Heart right ventricle (tissue), 16 donors: ENCODE measurements at regions not wholly inside any gene's neighbourhood (a gene's known extent, or its start where the extent isn't known, plus 50 kb on each side); places are given as distances from the start of the nearest gene placed in this dataset.
A peak's percentile ranks its signal among the peaks of the same experiment; 100 is the strongest.
"Not testable (repeated sequence)": the region's sequence is repeated elsewhere in the genome, so short reads cannot be mapped to it uniquely, and the experiment has no call there.

Source experiments
- ATAC-seq, 8 donors: fragments of 200-7000 bp; cut with Tn5 transposase; one replicate each; pipeline ENCODE4 v1.9.1; 2020; ENCODE audit warnings: mild to moderate bottlenecking in 8 of 8, moderate library complexity in 8 of 8, moderate number of reproducible peaks in 1 of 8
- DNase-seq, 2 donors: peaks; one replicate each; pipeline ENCODE4 v3.0.0-alpha.2; 2020
- H3K27ac ChIP-seq, 10 donors: fragments of 200-600 bp; sonication (generic) in 2 of 10; one replicate each; pipeline versions ENCODE4 v1.5.0 to v1.8.0; 2020 to 2022; ENCODE audit warnings: mild to moderate bottlenecking in 3 of 10
- H3K27me3 ChIP-seq, 7 donors: fragments of 200-600 bp; one replicate each; pipeline ENCODE4 v1.8.0; 2021 to 2022; ENCODE audit warnings: mild to moderate bottlenecking in 2 of 7
- H3K36me3 ChIP-seq, 9 donors: fragments of 200-600 bp; sonication (generic) in 1 of 9; one replicate each; pipeline versions ENCODE4 v1.5.0 to v1.8.0; 2020 to 2022; ENCODE audit warnings: mild to moderate bottlenecking in 2 of 9
- H3K4me1 ChIP-seq, 9 donors: fragments of 200-600 bp; sonication (generic) in 1 of 9; one replicate each; pipeline versions ENCODE4 v1.5.0 to v1.8.0; 2020 to 2022; ENCODE audit warnings: mild to moderate bottlenecking in 4 of 9
- H3K4me3 ChIP-seq, 10 donors: fragments of 200-600 bp; sonication (generic) in 2 of 10; one replicate each; pipeline versions ENCODE4 v1.5.0 to v1.8.0; 2020 to 2022; ENCODE audit warnings: mild to moderate bottlenecking in 7 of 10, moderate library complexity in 2 of 10
- H3K9me3 ChIP-seq, 11 donors: fragments of 200-600 bp in 10 of 11; sonication (generic) in 2 of 11; one replicate each; pipeline versions ENCODE4 v1.5.0 to v1.8.0; 2013 to 2022; ENCODE audit warnings: mild to moderate bottlenecking in 2 of 11, control low read depth in 1 of 11, moderate library complexity in 1 of 11
- WGBS, 2 donors: extraction: QIAGEN DNeasy Blood & Tissue Kit; methylation state at CpG; one replicate each; pipeline ENCODE4 v1.1.7; 2013; ENCODE audit warnings: inconsistent platforms in 1 of 2; 5-methylcytosine and 5-hydroxymethylcytosine counted together
- intact Hi-C, 10 donors: fragments of 100-400 bp; cut with DNase I; formaldehyde crosslinking; loops; one replicate each; pipeline versions ENCODE4 v1.11.1 to v1.14.2; 2022
- TF ChIP-seq, protein P1 (sequence below), 9 donors: fragments of 200-600 bp; sonication (generic) in 2 of 9; IDR thresholded peaks; one replicate each; pipeline versions ENCODE4 v1.5.0 to v1.8.0; 2021 to 2022; ENCODE audit warnings: antibody characterized with exemption in 9 of 9, mild to moderate bottlenecking in 5 of 9, moderate library complexity in 1 of 9
- donor health status: Arrhythmogenic right ventricular cardiomyopathy.
- donor health status: ischemic (EF 13 %, LVEDD 7.1; RV severe dilation, severe dysfunction).
- donor health status: healthy with polysubstance abuse.
- donor health status: DM: no; HTN: yes; CAD: no.
- donor health status: DM: no; HTN: no; CAD: no.
- donor health status: ischemic (EF 25% LVEDD 6.9; RV normal size, moderate dysfunction).
- donor health status: ischemic (EF 25% LVEDD 5.7; RV mildly dilated, moderate dysfunction).
- donor health status: healthy.
- donor health status: DM: yes; HTN: yes; CAD: no.
- donor health status: Ischemic cardiomyopathy.
- donor health status: ischemic (EF 35%, LVEDD 5.7; RV mildly dilated, moderate dysfunction).
- donor health status: nonischemic (EF 11% LVEDD 7.7; RV severe dilation, severe dysfunction).
- donor health status: DM: yes; HTN: yes; CAD: no.
- donor health status: PGD.
- donor health status: ischemic (EF 29% LVEDD 5.4; RV normal size, mild dysfunction).
- donor health status: nonischemic (EF 23%, LVEDD 6.1; RV moderate dilation, normal function).

- TF ChIP-seq, protein P1, sequence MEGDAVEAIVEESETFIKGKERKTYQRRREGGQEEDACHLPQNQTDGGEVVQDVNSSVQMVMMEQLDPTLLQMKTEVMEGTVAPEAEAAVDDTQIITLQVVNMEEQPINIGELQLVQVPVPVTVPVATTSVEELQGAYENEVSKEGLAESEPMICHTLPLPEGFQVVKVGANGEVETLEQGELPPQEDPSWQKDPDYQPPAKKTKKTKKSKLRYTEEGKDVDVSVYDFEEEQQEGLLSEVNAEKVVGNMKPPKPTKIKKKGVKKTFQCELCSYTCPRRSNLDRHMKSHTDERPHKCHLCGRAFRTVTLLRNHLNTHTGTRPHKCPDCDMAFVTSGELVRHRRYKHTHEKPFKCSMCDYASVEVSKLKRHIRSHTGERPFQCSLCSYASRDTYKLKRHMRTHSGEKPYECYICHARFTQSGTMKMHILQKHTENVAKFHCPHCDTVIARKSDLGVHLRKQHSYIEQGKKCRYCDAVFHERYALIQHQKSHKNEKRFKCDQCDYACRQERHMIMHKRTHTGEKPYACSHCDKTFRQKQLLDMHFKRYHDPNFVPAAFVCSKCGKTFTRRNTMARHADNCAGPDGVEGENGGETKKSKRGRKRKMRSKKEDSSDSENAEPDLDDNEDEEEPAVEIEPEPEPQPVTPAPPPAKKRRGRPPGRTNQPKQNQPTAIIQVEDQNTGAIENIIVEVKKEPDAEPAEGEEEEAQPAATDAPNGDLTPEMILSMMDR (IDR thresholded peaks at IDR 0.05) = no peak
- Histone ChIP-seq H3K4me3 (peak overlapping the region in 1 of 10 donors; percentile 9), H3K27me3 (no peaks in the 10 kb centered on the region), H3K27ac (peak overlapping the region; percentile 6 to 82 (median 62)), H3K9me3 (no peaks in the 10 kb centered on the region), H3K36me3 (no peaks in the 10 kb centered on the region), H3K4me1 (peaks cover 11 to 50% (median 25%) of the 10 kb centered on the region in 9 donors)
- intact Hi-C loops = loop anchor here in 1 of 10 donors (2.0 kb wide), 1 partner anchor 31 kb away; no protein-coding TSS in a partner anchor
- ATAC-seq (peak in 7 of 8 donors; percentile 13 to 84 (median 66)), DNase-seq (peak in 1 of 2 donors; percentile 22)
- WGBS, 2 donors = 49% methylated on average over 6 of the region's 6 CpGs
Observed at GRCh38 chr15:67945951-67946700, 106.3 kb upstream of the RNU6-1 start.

- WGBS, 2 donors = 51 to 55% methylated on average over 4 of the region's 4 CpGs
- intact Hi-C loops = no loop called here
- Histone ChIP-seq H3K4me1 (peaks cover 11 to 47% (median 25%) of the 10 kb centered on the region in 9 donors), H3K4me3 (peak overlapping the region in 1 of 10 donors; percentile 9), H3K9me3 (no peaks in the 10 kb centered on the region), H3K36me3 (no peaks in the 10 kb centered on the region), H3K27me3 (no peaks in the 10 kb centered on the region), H3K27ac (peak overlapping the region in 9 of 10 donors; percentile 11 to 82 (median 60))
- ATAC-seq (peak in 1 of 8 donors; percentile 53), DNase-seq (no peak)
- TF ChIP-seq, protein P1 (IDR thresholded peaks at IDR 0.05) = no peak
Observed at GRCh38 chr15:67946701-67947100, 106.9 kb upstream of the RNU6-1 start.

GRCh38 chr15:67947254-67948039 is 106.7 kb upstream of the PIAS1 start:
- TF ChIP-seq, protein P1 (IDR thresholded peaks at IDR 0.05) = no peak
- 92 to 94% methylated on average over 8 of the region's 8 CpGs for WGBS, 2 donors
- intact Hi-C loops = no loop called here

DNA sequence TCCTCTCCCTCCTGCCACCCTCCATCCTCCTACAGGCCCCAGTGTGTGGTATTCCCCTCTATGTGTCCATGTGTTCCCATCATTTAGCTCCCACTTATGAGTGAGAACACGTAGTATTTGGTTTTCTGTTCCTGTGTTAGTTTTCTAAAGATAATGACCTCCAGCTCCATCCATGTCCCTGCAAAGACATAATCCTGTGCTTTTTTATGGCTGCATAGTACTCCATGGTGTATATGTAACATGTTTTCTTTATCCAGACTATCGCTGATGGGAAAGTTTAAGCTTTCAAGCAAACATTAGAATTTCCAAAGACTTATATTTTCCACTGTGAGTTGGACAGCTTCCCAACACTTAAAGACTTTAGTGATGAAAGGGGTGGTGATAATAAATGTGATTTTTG is 105.9 kb upstream of the PIAS1 start:
- 96 to 100% methylated on average over 2 of the region's 2 CpGs for WGBS, 2 donors
- intact Hi-C loops = no loop called here
- ATAC-seq = no peak
- no peaks in the 10 kb centered on the region for H3K27me3 ChIP-seq
- TF ChIP-seq, protein P1 (IDR thresholded peaks at IDR 0.05) = no peak
- H3K4me1 ChIP-seq = peaks cover 11 to 41% (median 25%) of the 10 kb centered on the region in 9 donors
- no peak overlapping the region for H3K4me3 ChIP-seq
- no peaks in the 10 kb centered on the region for H3K36me3 ChIP-seq
- no peaks in the 10 kb centered on the region for H3K9me3 ChIP-seq
- DNase-seq = no peak
- no peak overlapping the region for H3K27ac ChIP-seq

More at GRCh38 chr15:67947254-67948039, 106.7 kb upstream of the PIAS1 start:
- H3K9me3 ChIP-seq = no peaks in the 10 kb centered on the region
- no peak overlapping the region for H3K4me3 ChIP-seq
- H3K36me3 ChIP-seq = no peaks in the 10 kb centered on the region
- H3K27ac ChIP-seq = peak overlapping the region in 4 of 10 donors; percentile 54 to 82 (median 58)
- ATAC-seq (no peak), DNase-seq (no peak)
- H3K27me3 ChIP-seq = no peaks in the 10 kb centered on the region
- H3K4me1 ChIP-seq = peaks cover 11 to 43% (median 25%) of the 10 kb centered on the region in 9 donors

GRCh38 chr15:67951187-67951586 is 102.9 kb upstream of the PIAS1 start:
- DNase-seq, intact Hi-C loops, H3K9me3 ChIP-seq, ATAC-seq, H3K27me3 ChIP-seq, H3K36me3 ChIP-seq, H3K4me3 ChIP-seq, H3K27ac ChIP-seq: not testable (repeated sequence)
- H3K4me1 ChIP-seq = peaks cover 3 to 17% (median 8%) of the 10 kb centered on the region in 9 donors
- WGBS, 2 donors = 75 to 82% methylated on average over 3 of the region's 3 CpGs
